Peyer's patch (tissue), 4 donors: ENCODE measurements at regions not wholly inside any gene's neighbourhood (a gene's known extent, or its start where the extent isn't known, plus 50 kb on each side); places are given as distances from the start of the nearest gene placed in this dataset.

Experiments
- POLR2A ChIP-seq, 2 donors: fragments of 450-650 bp; IDR thresholded peaks; one replicate each; pipeline ENCODE4 v1.5.1; 2017; ENCODE audit warnings: antibody characterized with exemption in 2 of 2, mild to moderate bottlenecking in 2 of 2, moderate library complexity in 2 of 2
- TF ChIP-seq, protein P1 (sequence below), 6 experiments: fragments of 450-650 bp in 4 of 6; fragments of 200-600 bp in 2 of 6; sonication (generic) in 1 of 6; IDR thresholded peaks; one replicate each; pipeline ENCODE4 v1.5.1; 2017 to 2019; ENCODE audit warnings: antibody characterized with exemption in 6 of 6, mild to moderate bottlenecking in 3 of 6, moderate library complexity in 1 of 6

DNA sequence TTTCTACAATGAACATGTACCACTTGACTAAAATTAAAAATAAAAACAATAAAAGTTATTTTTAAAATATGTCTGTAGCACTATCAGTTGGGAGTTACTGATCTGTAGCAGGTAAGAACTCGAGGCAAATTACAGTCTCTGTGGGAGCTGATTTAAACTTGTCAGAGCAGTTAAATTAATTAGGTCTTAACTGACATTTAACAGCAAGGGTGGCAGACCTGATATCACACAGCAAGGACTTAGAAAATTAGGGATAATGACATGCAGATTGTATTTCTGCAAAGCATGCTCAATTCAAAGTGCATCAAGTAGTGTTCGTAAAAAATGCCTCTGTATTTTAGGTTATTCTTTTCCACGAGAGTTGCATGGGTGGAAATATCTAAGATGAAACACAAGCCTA, 208.9 kb downstream of the SPATA18 start:
- TF ChIP-seq, protein P1, sequence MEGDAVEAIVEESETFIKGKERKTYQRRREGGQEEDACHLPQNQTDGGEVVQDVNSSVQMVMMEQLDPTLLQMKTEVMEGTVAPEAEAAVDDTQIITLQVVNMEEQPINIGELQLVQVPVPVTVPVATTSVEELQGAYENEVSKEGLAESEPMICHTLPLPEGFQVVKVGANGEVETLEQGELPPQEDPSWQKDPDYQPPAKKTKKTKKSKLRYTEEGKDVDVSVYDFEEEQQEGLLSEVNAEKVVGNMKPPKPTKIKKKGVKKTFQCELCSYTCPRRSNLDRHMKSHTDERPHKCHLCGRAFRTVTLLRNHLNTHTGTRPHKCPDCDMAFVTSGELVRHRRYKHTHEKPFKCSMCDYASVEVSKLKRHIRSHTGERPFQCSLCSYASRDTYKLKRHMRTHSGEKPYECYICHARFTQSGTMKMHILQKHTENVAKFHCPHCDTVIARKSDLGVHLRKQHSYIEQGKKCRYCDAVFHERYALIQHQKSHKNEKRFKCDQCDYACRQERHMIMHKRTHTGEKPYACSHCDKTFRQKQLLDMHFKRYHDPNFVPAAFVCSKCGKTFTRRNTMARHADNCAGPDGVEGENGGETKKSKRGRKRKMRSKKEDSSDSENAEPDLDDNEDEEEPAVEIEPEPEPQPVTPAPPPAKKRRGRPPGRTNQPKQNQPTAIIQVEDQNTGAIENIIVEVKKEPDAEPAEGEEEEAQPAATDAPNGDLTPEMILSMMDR (IDR thresholded peaks at IDR 0.05) = no peak
- TF ChIP-seq POLR2A (IDR thresholded peaks at IDR 0.05) = no peak
